ENCODE measurements at regions not wholly inside any gene's neighbourhood (a gene's known extent, or its start where the extent isn't known, plus 50 kb on each side); places are given as distances from the start of the nearest gene placed in this dataset.

DNA sequence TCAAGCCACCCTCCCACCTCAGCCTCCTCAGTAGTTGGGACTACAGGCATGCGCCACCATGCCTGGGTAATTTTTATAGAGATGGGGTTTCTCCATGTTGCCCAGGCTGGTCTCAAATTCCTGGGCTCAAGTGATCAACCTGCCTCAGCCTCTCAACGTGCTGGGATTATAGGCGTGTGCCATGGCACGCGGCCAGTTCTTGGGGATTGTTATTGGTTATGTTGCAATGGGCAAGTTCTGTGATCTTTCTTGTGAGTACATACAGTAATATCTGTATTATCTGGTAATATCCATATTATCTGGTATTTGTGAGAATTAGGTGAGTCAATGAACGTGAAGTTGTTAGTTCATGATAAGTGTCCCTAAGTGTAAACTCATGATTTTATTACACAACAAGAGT lies 90.3 kb upstream of the TBL1X start (continued):
- TF ChIP-seq, protein P1, sequence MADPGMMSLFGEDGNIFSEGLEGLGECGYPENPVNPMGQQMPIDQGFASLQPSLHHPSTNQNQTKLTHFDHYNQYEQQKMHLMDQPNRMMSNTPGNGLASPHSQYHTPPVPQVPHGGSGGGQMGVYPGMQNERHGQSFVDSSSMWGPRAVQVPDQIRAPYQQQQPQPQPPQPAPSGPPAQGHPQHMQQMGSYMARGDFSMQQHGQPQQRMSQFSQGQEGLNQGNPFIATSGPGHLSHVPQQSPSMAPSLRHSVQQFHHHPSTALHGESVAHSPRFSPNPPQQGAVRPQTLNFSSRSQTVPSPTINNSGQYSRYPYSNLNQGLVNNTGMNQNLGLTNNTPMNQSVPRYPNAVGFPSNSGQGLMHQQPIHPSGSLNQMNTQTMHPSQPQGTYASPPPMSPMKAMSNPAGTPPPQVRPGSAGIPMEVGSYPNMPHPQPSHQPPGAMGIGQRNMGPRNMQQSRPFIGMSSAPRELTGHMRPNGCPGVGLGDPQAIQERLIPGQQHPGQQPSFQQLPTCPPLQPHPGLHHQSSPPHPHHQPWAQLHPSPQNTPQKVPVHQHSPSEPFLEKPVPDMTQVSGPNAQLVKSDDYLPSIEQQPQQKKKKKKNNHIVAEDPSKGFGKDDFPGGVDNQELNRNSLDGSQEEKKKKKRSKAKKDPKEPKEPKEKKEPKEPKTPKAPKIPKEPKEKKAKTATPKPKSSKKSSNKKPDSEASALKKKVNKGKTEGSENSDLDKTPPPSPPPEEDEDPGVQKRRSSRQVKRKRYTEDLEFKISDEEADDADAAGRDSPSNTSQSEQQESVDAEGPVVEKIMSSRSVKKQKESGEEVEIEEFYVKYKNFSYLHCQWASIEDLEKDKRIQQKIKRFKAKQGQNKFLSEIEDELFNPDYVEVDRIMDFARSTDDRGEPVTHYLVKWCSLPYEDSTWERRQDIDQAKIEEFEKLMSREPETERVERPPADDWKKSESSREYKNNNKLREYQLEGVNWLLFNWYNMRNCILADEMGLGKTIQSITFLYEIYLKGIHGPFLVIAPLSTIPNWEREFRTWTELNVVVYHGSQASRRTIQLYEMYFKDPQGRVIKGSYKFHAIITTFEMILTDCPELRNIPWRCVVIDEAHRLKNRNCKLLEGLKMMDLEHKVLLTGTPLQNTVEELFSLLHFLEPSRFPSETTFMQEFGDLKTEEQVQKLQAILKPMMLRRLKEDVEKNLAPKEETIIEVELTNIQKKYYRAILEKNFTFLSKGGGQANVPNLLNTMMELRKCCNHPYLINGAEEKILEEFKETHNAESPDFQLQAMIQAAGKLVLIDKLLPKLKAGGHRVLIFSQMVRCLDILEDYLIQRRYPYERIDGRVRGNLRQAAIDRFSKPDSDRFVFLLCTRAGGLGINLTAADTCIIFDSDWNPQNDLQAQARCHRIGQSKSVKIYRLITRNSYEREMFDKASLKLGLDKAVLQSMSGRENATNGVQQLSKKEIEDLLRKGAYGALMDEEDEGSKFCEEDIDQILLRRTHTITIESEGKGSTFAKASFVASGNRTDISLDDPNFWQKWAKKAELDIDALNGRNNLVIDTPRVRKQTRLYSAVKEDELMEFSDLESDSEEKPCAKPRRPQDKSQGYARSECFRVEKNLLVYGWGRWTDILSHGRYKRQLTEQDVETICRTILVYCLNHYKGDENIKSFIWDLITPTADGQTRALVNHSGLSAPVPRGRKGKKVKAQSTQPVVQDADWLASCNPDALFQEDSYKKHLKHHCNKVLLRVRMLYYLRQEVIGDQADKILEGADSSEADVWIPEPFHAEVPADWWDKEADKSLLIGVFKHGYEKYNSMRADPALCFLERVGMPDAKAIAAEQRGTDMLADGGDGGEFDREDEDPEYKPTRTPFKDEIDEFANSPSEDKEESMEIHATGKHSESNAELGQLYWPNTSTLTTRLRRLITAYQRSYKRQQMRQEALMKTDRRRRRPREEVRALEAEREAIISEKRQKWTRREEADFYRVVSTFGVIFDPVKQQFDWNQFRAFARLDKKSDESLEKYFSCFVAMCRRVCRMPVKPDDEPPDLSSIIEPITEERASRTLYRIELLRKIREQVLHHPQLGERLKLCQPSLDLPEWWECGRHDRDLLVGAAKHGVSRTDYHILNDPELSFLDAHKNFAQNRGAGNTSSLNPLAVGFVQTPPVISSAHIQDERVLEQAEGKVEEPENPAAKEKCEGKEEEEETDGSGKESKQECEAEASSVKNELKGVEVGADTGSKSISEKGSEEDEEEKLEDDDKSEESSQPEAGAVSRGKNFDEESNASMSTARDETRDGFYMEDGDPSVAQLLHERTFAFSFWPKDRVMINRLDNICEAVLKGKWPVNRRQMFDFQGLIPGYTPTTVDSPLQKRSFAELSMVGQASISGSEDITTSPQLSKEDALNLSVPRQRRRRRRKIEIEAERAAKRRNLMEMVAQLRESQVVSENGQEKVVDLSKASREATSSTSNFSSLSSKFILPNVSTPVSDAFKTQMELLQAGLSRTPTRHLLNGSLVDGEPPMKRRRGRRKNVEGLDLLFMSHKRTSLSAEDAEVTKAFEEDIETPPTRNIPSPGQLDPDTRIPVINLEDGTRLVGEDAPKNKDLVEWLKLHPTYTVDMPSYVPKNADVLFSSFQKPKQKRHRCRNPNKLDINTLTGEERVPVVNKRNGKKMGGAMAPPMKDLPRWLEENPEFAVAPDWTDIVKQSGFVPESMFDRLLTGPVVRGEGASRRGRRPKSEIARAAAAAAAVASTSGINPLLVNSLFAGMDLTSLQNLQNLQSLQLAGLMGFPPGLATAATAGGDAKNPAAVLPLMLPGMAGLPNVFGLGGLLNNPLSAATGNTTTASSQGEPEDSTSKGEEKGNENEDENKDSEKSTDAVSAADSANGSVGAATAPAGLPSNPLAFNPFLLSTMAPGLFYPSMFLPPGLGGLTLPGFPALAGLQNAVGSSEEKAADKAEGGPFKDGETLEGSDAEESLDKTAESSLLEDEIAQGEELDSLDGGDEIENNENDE (IDR thresholded peaks at IDR 0.05; ENCODE audit: insufficient replicate concordance, low read length), result no peak
- TF ChIP-seq RBBP5 (IDR thresholded peaks at IDR 0.05; ENCODE audit: borderline replicate concordance, low read depth, low read length), result no peak
